A673 (cell line): ENCODE measurements at regions not wholly inside any gene's neighbourhood (a gene's known extent, or its start where the extent isn't known, plus 50 kb on each side); places are given as distances from the start of the nearest gene placed in this dataset.

Experiments used
- EZH2 ChIP-seq: fragments of 200-600 bp; sonication (generic); IDR thresholded peaks from 2 replicates; pipeline ENCODE4 v1.6.1; 2017; ENCODE audit warnings: borderline replicate concordance, low read depth, mild to moderate bottlenecking, mixed read lengths, antibody characterized with exemption, low read length; ENCODE audit not compliant: poor library complexity, severe bottlenecking
- TF ChIP-seq, protein P1 (sequence below): fragments of 300-800, 200-600 bp; sonication (generic); conservative IDR thresholded peaks from 2 replicates; pipeline ENCODE4 v1.5.1; 2017; ENCODE audit warnings: low read depth, mild to moderate bottlenecking, antibody characterized with exemption, low read length, moderate library complexity, mixed read lengths

- TF ChIP-seq, protein P1, sequence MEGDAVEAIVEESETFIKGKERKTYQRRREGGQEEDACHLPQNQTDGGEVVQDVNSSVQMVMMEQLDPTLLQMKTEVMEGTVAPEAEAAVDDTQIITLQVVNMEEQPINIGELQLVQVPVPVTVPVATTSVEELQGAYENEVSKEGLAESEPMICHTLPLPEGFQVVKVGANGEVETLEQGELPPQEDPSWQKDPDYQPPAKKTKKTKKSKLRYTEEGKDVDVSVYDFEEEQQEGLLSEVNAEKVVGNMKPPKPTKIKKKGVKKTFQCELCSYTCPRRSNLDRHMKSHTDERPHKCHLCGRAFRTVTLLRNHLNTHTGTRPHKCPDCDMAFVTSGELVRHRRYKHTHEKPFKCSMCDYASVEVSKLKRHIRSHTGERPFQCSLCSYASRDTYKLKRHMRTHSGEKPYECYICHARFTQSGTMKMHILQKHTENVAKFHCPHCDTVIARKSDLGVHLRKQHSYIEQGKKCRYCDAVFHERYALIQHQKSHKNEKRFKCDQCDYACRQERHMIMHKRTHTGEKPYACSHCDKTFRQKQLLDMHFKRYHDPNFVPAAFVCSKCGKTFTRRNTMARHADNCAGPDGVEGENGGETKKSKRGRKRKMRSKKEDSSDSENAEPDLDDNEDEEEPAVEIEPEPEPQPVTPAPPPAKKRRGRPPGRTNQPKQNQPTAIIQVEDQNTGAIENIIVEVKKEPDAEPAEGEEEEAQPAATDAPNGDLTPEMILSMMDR = no peak
- no peak for TF ChIP-seq EZH2
Measured at GRCh38 chr9:34802916-34803315, 93.0 kb upstream of the CCL21 start.
